NCI-H446 treated with DMSO at 0.1 percent for 48 hours (cell line): ENCODE measurements at regions not wholly inside any gene's neighbourhood (a gene's known extent, or its start where the extent isn't known, plus 50 kb on each side); places are given as distances from the start of the nearest gene placed in this dataset.

Source experiments
- DNase-seq: peaks from one replicate; lab custom pipeline; 2025; lab: John Stamatoyannopoulos, UW

- DNase-seq: no peak
These were observed 1961.9 kb upstream of the ADGRL3 start for GRCh38 chr4:59238212-59238611.

GRCh38 chr4:59240011-59240410 lies 1960.1 kb upstream of the ADGRL3 start:
- no peak for DNase-seq

- no peak for DNase-seq
These were observed 1957.1 kb upstream of the ADGRL3 start for GRCh38 chr4:59243038-59243437.

- DNase-seq: no peak
These were observed 1953.1 kb upstream of the ADGRL3 start for GRCh38 chr4:59247032-59247431.

- no peak for DNase-seq
These were observed 1951.8 kb upstream of the ADGRL3 start for GRCh38 chr4:59248313-59248712.

- DNase-seq: no peak
These were observed 1951.0 kb upstream of the ADGRL3 start for GRCh38 chr4:59249110-59249509.

- no peak for DNase-seq
These were observed 1942.1 kb upstream of the ADGRL3 start for GRCh38 chr4:59258002-59258401.

- no peak for DNase-seq
These were observed 1892.5 kb upstream of the ADGRL3 start for GRCh38 chr4:59307609-59308008.

- no peak for DNase-seq
These were observed 1885.5 kb upstream of the ADGRL3 start for GRCh38 chr4:59314637-59315036.

GRCh38 chr4:59339631-59340030 lies 1860.5 kb upstream of the ADGRL3 start:
- DNase-seq: no peak

GRCh38 chr4:59341506-59341905 lies 1858.6 kb upstream of the ADGRL3 start:
- no peak for DNase-seq

GRCh38 chr4:59348949-59349348 lies 1851.2 kb upstream of the ADGRL3 start:
- DNase-seq: no peak

GRCh38 chr4:59369229-59369628 lies 1830.9 kb upstream of the ADGRL3 start:
- no peak for DNase-seq

GRCh38 chr4:59374416-59374815 lies 1825.7 kb upstream of the ADGRL3 start:
- no peak for DNase-seq

GRCh38 chr4:59380841-59381366 lies 1819.2 kb upstream of the ADGRL3 start:
- DNase-seq: no peak

- no peak for DNase-seq
These were observed 1818.5 kb upstream of the ADGRL3 start for GRCh38 chr4:59381591-59381990.

GRCh38 chr4:59387759-59388758 lies 1812.1 kb upstream of the ADGRL3 start:
- no peak for DNase-seq

- no peak for DNase-seq
These were observed 1806.3 kb upstream of the ADGRL3 start for GRCh38 chr4:59393780-59394179.

GRCh38 chr4:59400334-59400733 lies 1799.8 kb upstream of the ADGRL3 start:
- no peak for DNase-seq

GRCh38 chr4:59409647-59410046 lies 1790.5 kb upstream of the ADGRL3 start:
- DNase-seq: no peak

GRCh38 chr4:59412739-59413138 lies 1787.4 kb upstream of the ADGRL3 start:
- DNase-seq: no peak

GRCh38 chr4:59455751-59456150 lies 1744.4 kb upstream of the ADGRL3 start:
- DNase-seq: no peak

- no peak for DNase-seq
These were observed 1742.5 kb upstream of the ADGRL3 start for GRCh38 chr4:59457576-59457975.

GRCh38 chr4:59484944-59485343 lies 1715.2 kb upstream of the ADGRL3 start:
- no peak for DNase-seq
